ENCODE measurements at regions not wholly inside any gene's neighbourhood (a gene's known extent, or its start where the extent isn't known, plus 50 kb on each side); places are given as distances from the start of the nearest gene placed in this dataset.

GRCh38 chr17:27396045-27396444, 60.2 kb upstream of the KSR1 start:
- no peak for DNase-seq

DNA sequence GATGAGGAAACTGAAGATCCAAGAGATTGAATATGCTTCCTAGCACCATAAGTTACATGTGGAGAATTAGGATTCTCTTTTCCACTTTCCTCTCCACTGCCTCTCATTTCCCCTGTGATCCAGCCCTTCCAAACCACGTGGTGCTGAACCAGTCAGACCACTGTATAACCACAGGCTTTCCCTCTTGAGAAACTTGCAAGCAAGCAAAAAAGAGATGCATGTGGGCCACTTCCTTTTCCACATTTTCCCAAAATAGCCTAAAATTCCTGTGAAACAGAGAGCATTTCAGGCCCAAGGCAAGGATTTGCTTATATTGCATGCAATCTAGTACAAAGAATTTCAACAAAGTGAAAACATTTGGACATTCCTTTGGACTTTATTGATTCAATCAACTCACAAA, 59.3 kb upstream of the KSR1 start:
- no peak for DNase-seq

GRCh38 chr17:27398691-27399090, 57.6 kb upstream of the KSR1 start:
- no peak for DNase-seq

- no peak for DNase-seq
Observed at GRCh38 chr17:27400991-27401390, 55.3 kb upstream of the KSR1 start.

- no peak for DNase-seq
Observed at GRCh38 chr17:27402943-27403342, 53.3 kb upstream of the KSR1 start.

GRCh38 chr17:27403480-27404005, 52.7 kb upstream of the KSR1 start:
- DNase-seq = no peak

GRCh38 chr17:27404676-27405075, 51.6 kb upstream of the KSR1 start:
- DNase-seq = no peak
